Hepatocyte (in vitro differentiated cells): ENCODE measurements at regions not wholly inside any gene's neighbourhood (a gene's known extent, or its start where the extent isn't known, plus 50 kb on each side); places are given as distances from the start of the nearest gene placed in this dataset.

Experiments
- DNase-seq: peaks from one replicate; pipeline ENCODE4 v3.0.0-alpha.2; 2016; ENCODE audit warnings: low spot score
- H2AFZ ChIP-seq: fragments of 200-600 bp; sonication (generic); 2 replicates; pipeline ENCODE4 v1.6.0; 2016; ENCODE audit warnings: antibody characterized with exemption, mild to moderate bottlenecking
- H3K27ac ChIP-seq: fragments of 200-600 bp; sonication (generic); 2 replicates; pipeline ENCODE4 v1.5.1; 2016; ENCODE audit warnings: mild to moderate bottlenecking
- H3K27me3 ChIP-seq: fragments of 200-600 bp; sonication (generic); 2 replicates; pipeline ENCODE4 v1.6.1; 2016
- H3K36me3 ChIP-seq: fragments of 200-600 bp; sonication (generic); replicated peaks from 2 replicates; pipeline ENCODE4 v1.5.1; 2016; ENCODE audit warnings: low read depth; ENCODE audit not compliant: insufficient read depth
- H3K4me1 ChIP-seq: fragments of 200-600 bp; sonication (generic); 2 replicates; pipeline ENCODE4 v1.5.1; 2016; ENCODE audit warnings: mild to moderate bottlenecking, moderate library complexity; ENCODE audit not compliant: insufficient read depth
- H3K4me2 ChIP-seq: fragments of 200-600 bp; sonication (generic); 2 replicates; pipeline ENCODE4 v1.6.0; 2016
- H3K4me3 ChIP-seq: fragments of 200-600 bp; sonication (generic); 2 replicates; pipeline ENCODE4 v1.5.1; 2016; ENCODE audit warnings: mild to moderate bottlenecking
- H3K79me2 ChIP-seq: fragments of 200-600 bp; sonication (generic); 2 replicates; pipeline ENCODE4 v1.6.0; 2017; ENCODE audit warnings: mild to moderate bottlenecking
- H3K9me2 ChIP-seq: fragments of 200-600 bp; sonication (generic); replicated peaks from 2 replicates; pipeline ENCODE4 v1.6.0; 2017; ENCODE audit warnings: mild to moderate bottlenecking; ENCODE audit not compliant: insufficient read depth
- H3K9me3 ChIP-seq: fragments of 200-600 bp; sonication (generic); 2 replicates; pipeline ENCODE4 v1.5.1; 2016; ENCODE audit warnings: low read depth, mild to moderate bottlenecking
- H4K20me1 ChIP-seq: fragments of 200-600 bp; sonication (generic); 2 replicates; pipeline ENCODE4 v1.6.0; 2016; ENCODE audit warnings: mild to moderate bottlenecking; ENCODE audit not compliant: insufficient read depth, poor library complexity, severe bottlenecking
- CTCF ChIP-seq: fragments of 200-600 bp; sonication (generic); IDR thresholded peaks from 2 replicates; pipeline ENCODE4 v1.5.1; 2016; ENCODE audit warnings: antibody characterized with exemption, mild to moderate bottlenecking; ENCODE audit not compliant: poor library complexity
- EZH2 ChIP-seq: fragments of 200-600 bp; sonication (generic); IDR thresholded peaks from 2 replicates; pipeline ENCODE4 v1.6.1; 2016; ENCODE audit warnings: antibody characterized with exemption, mild to moderate bottlenecking, borderline replicate concordance
- EZH2phosphoT487 ChIP-seq: fragments of 200-600 bp; sonication (generic); IDR thresholded peaks from one replicate; pipeline ENCODE4 v1.6.1; 2018; ENCODE audit warnings: antibody characterized with exemption, mild to moderate bottlenecking, low read depth, moderate library complexity; ENCODE audit not compliant: unreplicated experiment, severe bottlenecking
- WGBS: methylation state at CpG from one replicate; pipeline ENCODE4 v1.1.6; 2016; ENCODE audit warnings: low lambda C conversion rate; ENCODE audit errors: missing lambda C conversion rate; 5-methylcytosine and 5-hydroxymethylcytosine counted together

- no peak overlapping the region for H3K4me3 ChIP-seq
- no peak overlapping the region for H2AFZ ChIP-seq
- no peak for DNase-seq
- TF ChIP-seq EZH2phosphoT487 (no peak), EZH2 (no peak), CTCF (no peak)
- H3K27ac ChIP-seq: no peak overlapping the region
- no peaks in the 10 kb centered on the region for H3K27me3 ChIP-seq
- no peaks in the 10 kb centered on the region for H4K20me1 ChIP-seq
- 84% methylated on average over 2 of the region's 2 CpGs for WGBS
- no peak overlapping the region for H3K4me2 ChIP-seq
- H3K36me3 ChIP-seq: no peaks in the 10 kb centered on the region
- H3K79me2 ChIP-seq: no peaks in the 10 kb centered on the region
- no peaks in the 10 kb centered on the region for H3K4me1 ChIP-seq
- no peaks in the 10 kb centered on the region for H3K9me3 ChIP-seq
- no peaks in the 10 kb centered on the region for H3K9me2 ChIP-seq
Observed at GRCh38 chr18:2009942-2010697, 561.2 kb downstream of the METTL4 start.

- H2AFZ ChIP-seq: no peak overlapping the region
- H3K79me2 ChIP-seq: no peaks in the 10 kb centered on the region
- no peaks in the 10 kb centered on the region for H3K27me3 ChIP-seq
- no peak overlapping the region for H3K4me3 ChIP-seq
- no peaks in the 10 kb centered on the region for H3K9me3 ChIP-seq
- no peak for DNase-seq
- H3K4me1 ChIP-seq: no peaks in the 10 kb centered on the region
- H4K20me1 ChIP-seq: no peaks in the 10 kb centered on the region
- no peaks in the 10 kb centered on the region for H3K36me3 ChIP-seq
- TF ChIP-seq EZH2: no peak
- no peak for TF ChIP-seq CTCF
- TF ChIP-seq EZH2phosphoT487: no peak
- H3K27ac ChIP-seq: no peak overlapping the region
- H3K9me2 ChIP-seq: no peaks in the 10 kb centered on the region
- H3K4me2 ChIP-seq: no peak overlapping the region
- 72% methylated on average over 2 of the region's 2 CpGs for WGBS
Observed at GRCh38 chr18:2027016-2027415, 544.3 kb downstream of the METTL4 start.

DNA sequence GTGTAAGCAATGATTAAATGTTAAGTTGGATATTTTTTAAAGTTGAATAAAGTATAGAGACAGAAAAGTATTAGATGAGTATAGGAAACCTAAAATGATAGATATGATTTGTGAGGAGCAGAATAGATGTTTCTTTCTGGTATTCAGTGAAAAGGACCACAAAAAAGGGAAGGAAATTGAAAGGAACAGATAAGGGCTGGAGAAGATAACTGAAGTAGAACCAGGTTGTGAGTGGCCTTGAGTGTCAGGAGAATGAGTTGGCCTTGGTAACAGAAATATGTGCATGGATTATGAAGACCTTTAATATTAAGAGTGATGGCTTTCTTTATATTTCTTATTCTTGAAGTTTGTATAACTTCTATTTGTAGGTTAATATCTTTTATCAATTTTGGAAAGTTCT, 543.5 kb downstream of the METTL4 start:
- Histone ChIP-seq H3K4me2 (no peak overlapping the region), H3K27me3 (no peaks in the 10 kb centered on the region), H3K4me3 (no peak overlapping the region), H3K27ac (no peak overlapping the region), H3K36me3 (no peaks in the 10 kb centered on the region), H2AFZ (no peak overlapping the region), H4K20me1 (no peaks in the 10 kb centered on the region), H3K4me1 (no peaks in the 10 kb centered on the region), H3K9me3 (no peaks in the 10 kb centered on the region), H3K9me2 (no peaks in the 10 kb centered on the region), H3K79me2 (no peaks in the 10 kb centered on the region)
- DNase-seq: no peak
- no peak for TF ChIP-seq EZH2
- no peak for TF ChIP-seq CTCF
- no peak for TF ChIP-seq EZH2phosphoT487
